ENCODE measurements at regions not wholly inside any gene's neighbourhood (a gene's known extent, or its start where the extent isn't known, plus 50 kb on each side); places are given as distances from the start of the nearest gene placed in this dataset.
A peak's percentile ranks its signal among the peaks of the same experiment; 100 is the strongest.

GRCh38 chr7:38105874-38106483 is 72.1 kb upstream of the STARD3NL start:
- Histone ChIP-seq H3K9ac (ENCODE audit: insufficient read depth in 1 of 2, low read depth in 2 of 2, low read length in 2 of 2) (no peak overlapping the region), H3K4me3 (no peak overlapping the region), H3K36me3 (ENCODE audit: control insufficient read depth, insufficient read depth, low read length) (no peaks in the 10 kb centered on the region), H3K27me3 (ENCODE audit: control insufficient read depth in 2 of 2, insufficient read depth in 2 of 2, low read length in 2 of 2) (no peaks in the 10 kb centered on the region), H3K4me1 (replicated peaks in 1 of 2; ENCODE audit: control insufficient read depth in 2 of 2, insufficient read depth in 2 of 2, low read length in 2 of 2) (no peaks in the 10 kb centered on the region), H2AFZ (ENCODE audit: low read depth, low read length) (no peak overlapping the region), H3K4me2 (ENCODE audit: insufficient read depth, low read length) (no peak overlapping the region), H3K9me3 (replicated peaks; ENCODE audit: control insufficient read depth, insufficient read depth, low read depth, low read length) (no peaks in the 10 kb centered on the region), H3K27ac (ENCODE audit: extremely low read depth, low read depth, low read length) (no peak overlapping the region), H4K20me1 (replicated peaks; ENCODE audit: control insufficient read depth, insufficient read depth, low read length) (no peaks in the 10 kb centered on the region), H3K9me1 (ENCODE audit: control insufficient read depth, insufficient read depth, low read length) (no peaks in the 10 kb centered on the region), H3K79me2 (ENCODE audit: control insufficient read depth, insufficient read depth, low read length) (no peaks in the 10 kb centered on the region)
- BruUV-seq (replicated peaks), result no TSS peak
- in situ Hi-C loops (cut with MboI) (loop anchor here (5.0 to 10.0 kb wide), 2 partner anchors 116 to 229 kb away; no protein-coding TSS in a partner anchor), intact Hi-C loops (cut with micrococcal nuclease) (loop anchor here (1.0 to 5.0 kb wide), 4 partner anchors 73 to 266 kb away; partner anchors contain the start of gene STARD3NL)
- CTCF ChIA-PET (ENCODE audit: low intra/inter-chr PET ratio), result interaction anchor here (0.6 to 5.8 kb wide), 6 partner anchors 109 to 269 kb away, joined by 3 to 63 read pairs (median 4); partner anchors contain the start of gene EPDR1
- whole genome bisulfite sequencing (ENCODE audit: insufficient coverage, low coverage, missing lambda C conversion rate), result 2% methylated on average over 5 of the region's 5 CpGs
- DNase-seq (ENCODE audit: extremely low read depth in 1 of 4, low spot score in 3 of 4) (peak; percentile 42 to 53 (median 50)), FAIRE-seq (peak; percentile 84), ATAC-seq (peak; percentile 86)
- POLR2A ChIA-PET, result no interaction called here
- peak; percentile 49 to 70 for TF ChIP-seq RAD21 (CRISPR knock-in tag; conservative IDR thresholded peaks at IDR 0.05 in 1 of 2, IDR thresholded peaks at IDR 0.05 in 1 of 2)
- no peak for TF ChIP-seq MYBL2 (IDR thresholded peaks at IDR 0.05; ENCODE audit: low read depth)
- no peak for TF ChIP-seq MYBL2 (CRISPR knock-in tag; IDR thresholded peaks at IDR 0.05; ENCODE audit: borderline replicate concordance)
- no peak for TF ChIP-seq TAL1 (IDR thresholded peaks at IDR 0.05)
- no peak for TF ChIP-seq CC2D1A (IDR thresholded peaks at IDR 0.05)
- no peak for TF ChIP-seq MCM2 (IDR thresholded peaks at IDR 0.05; ENCODE audit: low read depth)
- TF ChIP-seq PREB (CRISPR knock-in tag; IDR thresholded peaks at IDR 0.05), result no peak
- no peak for TF ChIP-seq HDAC3 (IDR thresholded peaks at IDR 0.05; ENCODE audit: borderline replicate concordance, partially characterized antibody)
- TF ChIP-seq ZNF76 (CRISPR knock-in tag; IDR thresholded peaks at IDR 0.05; ENCODE audit: borderline replicate concordance), result no peak
- no peak for TF ChIP-seq BCLAF1 (IDR thresholded peaks at IDR 0.05; ENCODE audit: borderline replicate concordance in 1 of 2, control insufficient read depth in 1 of 2, low read depth in 2 of 2, low read length in 1 of 2)
- no peak for TF ChIP-seq CBFA2T2 (conservative IDR thresholded peaks at IDR 0.05)
